ES-I3 (cell line): ENCODE measurements at regions not wholly inside any gene's neighbourhood (a gene's known extent, or its start where the extent isn't known, plus 50 kb on each side); places are given as distances from the start of the nearest gene placed in this dataset.

Experiments used
- H3K36me3 ChIP-seq: 2 replicates; pipeline ENCODE4 v1.6.1; 2013; ENCODE audit warnings: mild to moderate bottlenecking, low read length, control low read depth, moderate library complexity; ENCODE audit not compliant: insufficient read depth
- H3K4me1 ChIP-seq: 2 replicates; pipeline ENCODE4 v1.6.1; 2013; ENCODE audit warnings: mild to moderate bottlenecking, control low read depth, low read length; ENCODE audit not compliant: insufficient read depth
- H3K9ac ChIP-seq: 2 replicates; pipeline ENCODE4 v1.6.1; 2013; ENCODE audit warnings: low read depth, mild to moderate bottlenecking, low read length, moderate library complexity
- H3K9me3 ChIP-seq: 2 replicates; pipeline ENCODE4 v1.6.1; 2013; ENCODE audit warnings: mild to moderate bottlenecking, low read length, moderate library complexity; ENCODE audit not compliant: control insufficient read depth, insufficient read depth

GRCh38 chr2:191557841-191558240 is 120.1 kb upstream of the NABP1 start:
- Histone ChIP-seq H3K9me3 (no peaks in the 10 kb centered on the region), H3K36me3 (no peaks in the 10 kb centered on the region), H3K9ac (no peak overlapping the region), H3K4me1 (peaks cover 5% of the 10 kb centered on the region; the same call in 1 of the 2 replicates)

DNA sequence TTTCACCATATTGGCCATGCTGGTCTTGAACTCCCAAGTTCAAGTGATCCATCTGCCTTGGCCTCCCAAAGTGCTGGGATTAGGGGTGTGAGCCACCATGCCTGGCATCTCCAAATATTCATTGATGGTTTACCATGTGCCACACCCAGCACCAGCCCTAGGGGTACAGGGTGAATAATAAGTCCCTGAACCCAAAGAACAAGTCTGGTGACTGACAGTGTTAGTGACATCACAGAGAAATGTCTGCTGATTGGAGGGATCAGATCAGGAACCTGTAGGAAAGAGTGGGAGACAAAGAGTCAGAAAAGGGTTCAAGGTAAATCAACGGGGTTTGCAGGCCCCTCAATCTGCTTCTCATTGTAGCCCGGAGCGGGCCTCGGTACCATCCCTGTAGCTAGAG is 118.4 kb upstream of the NABP1 start:
- Histone ChIP-seq H3K9ac (no peak overlapping the region), H3K4me1 (peaks cover 5% of the 10 kb centered on the region; the same call in 1 of the 2 replicates), H3K9me3 (no peaks in the 10 kb centered on the region), H3K36me3 (no peaks in the 10 kb centered on the region)

DNA sequence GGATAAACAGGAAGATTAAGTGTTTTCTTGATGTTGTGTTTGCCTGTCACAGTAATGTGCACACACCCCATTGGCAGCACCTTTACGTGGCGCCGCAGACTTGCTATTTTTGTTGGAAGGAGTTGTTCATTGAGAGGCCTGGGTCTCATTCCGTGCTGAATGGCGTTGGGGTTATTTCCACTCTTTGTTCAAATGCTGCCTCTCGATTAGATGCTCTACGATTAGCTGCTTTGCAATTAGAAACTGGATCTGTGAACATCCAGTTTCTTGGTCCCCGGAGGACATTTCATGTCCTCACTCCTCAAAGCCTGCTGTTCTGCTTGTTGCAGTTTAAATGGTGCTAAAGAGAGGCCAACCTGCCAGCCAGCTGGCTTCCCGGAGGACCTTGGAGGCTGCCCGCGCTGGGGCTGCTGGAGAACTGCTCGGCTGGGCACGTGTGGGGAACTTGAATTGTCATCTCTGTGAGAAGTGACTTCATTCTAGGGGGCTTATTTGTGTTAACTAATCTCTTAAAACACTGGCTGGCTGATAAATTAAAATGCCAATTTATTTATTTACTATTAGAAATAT is 117.4 kb upstream of the NABP1 start:
- H3K4me1 ChIP-seq = peaks cover 2% of the 10 kb centered on the region; the same call in 1 of the 2 replicates
- H3K9ac ChIP-seq = no peak overlapping the region
- no peaks in the 10 kb centered on the region for H3K36me3 ChIP-seq
- no peaks in the 10 kb centered on the region for H3K9me3 ChIP-seq

DNA sequence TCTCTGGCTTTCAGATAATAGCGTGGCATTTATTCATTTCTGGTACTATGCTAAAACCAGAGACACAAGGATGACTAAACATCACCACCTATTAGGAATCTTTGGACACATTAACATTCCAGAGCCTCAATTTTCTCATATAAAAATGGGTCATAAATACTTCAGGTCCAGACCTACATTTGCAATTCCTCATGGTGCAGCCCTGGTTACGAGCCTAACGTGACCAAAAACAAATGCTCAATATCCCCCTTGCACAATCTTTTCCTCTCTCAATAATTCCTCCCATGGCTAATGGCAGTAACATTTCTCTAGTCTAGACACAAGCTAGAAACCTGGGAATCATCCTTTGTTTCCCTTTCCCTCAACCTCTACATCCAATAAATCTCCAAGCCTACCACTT is 112.8 kb upstream of the NABP1 start:
- Histone ChIP-seq H3K4me1 (no peaks in the 10 kb centered on the region), H3K9me3 (no peaks in the 10 kb centered on the region), H3K36me3 (no peaks in the 10 kb centered on the region), H3K9ac (no peak overlapping the region)

GRCh38 chr2:191565647-191566198 is 112.2 kb upstream of the NABP1 start:
- Histone ChIP-seq H3K36me3 (no peaks in the 10 kb centered on the region), H3K4me1 (no peaks in the 10 kb centered on the region), H3K9ac (no peak overlapping the region), H3K9me3 (no peaks in the 10 kb centered on the region)

GRCh38 chr2:191566344-191566743 is 111.6 kb upstream of the NABP1 start:
- H3K9me3 ChIP-seq = no peaks in the 10 kb centered on the region
- H3K9ac ChIP-seq = no peak overlapping the region
- H3K36me3 ChIP-seq = no peaks in the 10 kb centered on the region
- H3K4me1 ChIP-seq = peaks cover 2% of the 10 kb centered on the region; the same call in 1 of the 2 replicates

- Histone ChIP-seq H3K4me1 (peaks cover 4% of the 10 kb centered on the region; the same call in 1 of the 2 replicates), H3K9me3 (no peaks in the 10 kb centered on the region), H3K9ac (no peak overlapping the region), H3K36me3 (no peaks in the 10 kb centered on the region)
Observed at GRCh38 chr2:191567206-191567605, 110.7 kb upstream of the NABP1 start.

DNA sequence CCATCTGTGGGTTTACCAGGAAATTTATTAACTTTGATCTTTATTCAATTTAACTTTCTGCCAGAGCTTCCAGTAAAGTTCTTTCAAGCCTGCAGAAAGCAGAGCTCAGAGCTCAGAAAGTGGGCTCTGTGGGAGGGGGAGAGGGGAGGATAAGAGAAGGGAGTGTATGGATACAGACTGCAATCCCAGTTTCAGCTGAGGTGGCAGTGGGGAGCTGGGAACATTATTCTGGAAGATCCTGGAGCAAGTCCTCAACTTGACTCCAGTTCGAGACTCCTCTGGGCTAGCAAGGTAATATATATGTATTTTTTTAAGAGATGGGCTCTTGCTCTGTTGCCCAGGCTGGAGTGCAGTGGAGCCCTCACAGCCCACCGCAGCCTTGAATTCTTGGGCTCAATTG is 108.9 kb upstream of the NABP1 start:
- peaks cover 4% of the 10 kb centered on the region; the same call in 1 of the 2 replicates for H3K4me1 ChIP-seq

GRCh38 chr2:191571163-191571769 is 106.7 kb upstream of the NABP1 start:
- no peaks in the 10 kb centered on the region for H3K9me3 ChIP-seq
- H3K36me3 ChIP-seq = no peaks in the 10 kb centered on the region
- peak overlapping the region; percentile 13; the same call in 1 of the 2 replicates for H3K9ac ChIP-seq
- peaks cover 4% of the 10 kb centered on the region; the same call in 1 of the 2 replicates for H3K4me1 ChIP-seq

More for the DNA sequence above, 108.9 kb upstream of the NABP1 start:
- no peak overlapping the region for H3K9ac ChIP-seq
- H3K9me3 ChIP-seq = no peaks in the 10 kb centered on the region
- no peaks in the 10 kb centered on the region for H3K36me3 ChIP-seq

GRCh38 chr2:191572319-191572718 is 105.6 kb upstream of the NABP1 start:
- Histone ChIP-seq H3K9me3 (no peaks in the 10 kb centered on the region), H3K9ac (no peak overlapping the region), H3K36me3 (no peaks in the 10 kb centered on the region), H3K4me1 (peaks cover 11% of the 10 kb centered on the region; the same call in 1 of the 2 replicates)

DNA sequence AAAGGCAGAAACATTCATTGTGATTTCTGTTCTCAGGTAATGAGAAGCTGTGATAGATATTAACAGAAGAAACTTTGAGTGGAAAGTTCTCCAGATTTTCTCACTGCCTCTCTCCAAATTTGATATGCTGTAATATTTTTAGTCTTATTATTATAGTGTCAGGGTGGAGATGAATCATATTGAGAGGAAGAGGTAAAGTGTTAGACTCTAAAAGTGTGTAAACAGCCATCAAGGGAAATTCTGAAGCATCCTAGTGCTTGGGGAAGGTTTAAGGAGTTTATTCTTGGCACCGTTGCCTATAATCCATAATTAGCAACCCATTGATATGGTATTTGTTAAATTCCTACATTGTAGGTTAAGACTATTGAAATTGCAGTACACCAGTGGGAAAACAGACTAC is 104.7 kb upstream of the NABP1 start:
- Histone ChIP-seq H3K4me1 (peaks cover 11% of the 10 kb centered on the region; the same call in 1 of the 2 replicates), H3K9ac (no peak overlapping the region), H3K36me3 (no peaks in the 10 kb centered on the region), H3K9me3 (no peaks in the 10 kb centered on the region)

DNA sequence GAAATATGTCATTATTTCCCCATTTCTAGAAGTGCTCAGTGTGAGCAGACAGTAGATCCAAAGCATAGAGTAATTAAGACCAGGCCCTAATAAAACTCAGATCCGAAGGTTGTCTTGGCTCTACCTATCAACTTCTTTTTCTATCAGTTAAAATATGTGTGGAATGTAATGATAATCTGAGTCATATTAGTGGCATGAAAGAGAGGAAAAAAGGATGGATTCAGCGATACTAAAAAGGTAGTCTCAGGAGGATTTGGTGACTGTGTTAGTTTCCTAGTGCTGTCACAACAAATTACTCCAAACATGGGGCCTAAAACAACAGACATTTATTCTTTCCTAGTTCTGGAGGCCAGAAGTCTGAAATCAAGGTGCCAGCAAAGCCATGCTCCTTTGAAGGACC is 103.7 kb upstream of the NABP1 start:
- peaks cover 11% of the 10 kb centered on the region; the same call in 1 of the 2 replicates for H3K4me1 ChIP-seq
- no peaks in the 10 kb centered on the region for H3K36me3 ChIP-seq

GRCh38 chr2:191577605-191578004 is 100.3 kb upstream of the NABP1 start:
- Histone ChIP-seq H3K4me1 (peaks cover 6% of the 10 kb centered on the region; the same call in 1 of the 2 replicates), H3K36me3 (no peaks in the 10 kb centered on the region), H3K9ac (no peak overlapping the region), H3K9me3 (no peaks in the 10 kb centered on the region)

More for the DNA sequence above, 103.7 kb upstream of the NABP1 start:
- H3K9me3 ChIP-seq = no peaks in the 10 kb centered on the region
- no peak overlapping the region for H3K9ac ChIP-seq

GRCh38 chr2:191578031-191578430 is 99.9 kb upstream of the NABP1 start:
- Histone ChIP-seq H3K9me3 (no peaks in the 10 kb centered on the region), H3K4me1 (peaks cover 6% of the 10 kb centered on the region; the same call in 1 of the 2 replicates), H3K36me3 (no peaks in the 10 kb centered on the region), H3K9ac (no peak overlapping the region)

DNA sequence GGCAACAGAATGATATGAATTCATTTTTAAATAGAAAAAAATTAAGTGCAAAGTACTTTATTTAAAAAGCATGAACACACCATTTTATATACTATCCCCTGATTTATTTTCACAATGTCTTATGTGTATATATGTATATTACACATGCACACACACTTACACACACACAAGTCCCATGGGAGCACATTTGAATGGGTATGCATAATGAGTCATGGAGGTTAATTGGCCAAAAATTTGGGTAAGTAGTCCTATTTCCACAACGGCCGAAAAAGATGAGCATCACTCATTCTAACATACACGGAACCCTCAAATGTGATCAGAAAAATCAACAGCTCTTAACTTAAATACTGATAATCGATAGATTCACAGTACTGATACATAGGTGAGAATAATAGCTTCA is 97.4 kb upstream of the NABP1 start:
- no peaks in the 10 kb centered on the region for H3K9me3 ChIP-seq
- H3K9ac ChIP-seq = no peak overlapping the region
- H3K36me3 ChIP-seq = no peaks in the 10 kb centered on the region
- H3K4me1 ChIP-seq = peaks cover 6% of the 10 kb centered on the region; the same call in 1 of the 2 replicates
